ENCODE measurements at regions not wholly inside any gene's neighbourhood (a gene's known extent, or its start where the extent isn't known, plus 50 kb on each side); places are given as distances from the start of the nearest gene placed in this dataset.

DNA sequence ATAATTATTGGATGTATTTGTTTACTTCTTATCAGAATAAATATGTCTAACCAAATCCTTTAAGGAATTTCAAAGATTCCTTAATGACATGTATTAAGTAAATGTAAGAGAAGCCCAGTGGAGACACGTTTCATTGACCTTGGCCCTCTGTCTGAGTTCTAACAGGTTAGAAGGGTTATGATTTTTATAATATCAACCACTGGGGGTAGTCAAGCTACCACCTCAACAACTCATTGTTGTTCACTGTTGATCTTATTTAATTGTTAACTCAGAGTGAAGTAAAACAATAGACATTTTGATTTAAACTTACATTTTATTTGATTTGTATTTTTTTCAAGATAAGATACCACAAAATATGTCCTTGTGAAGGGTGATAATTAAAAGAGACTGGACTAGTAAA, 499.2 kb upstream of the COX7C start:
- ChIA-PET CTCF (no interaction called here), POLR2A (no interaction called here)
- Histone ChIP-seq H3K4me1 (ENCODE audit: control insufficient read depth, insufficient read depth, low read length) (no peaks in the 10 kb centered on the region), H3K27ac (ENCODE audit: low read length) (no peak overlapping the region), H3K27me3 (ENCODE audit: control insufficient read depth, insufficient read depth, low read length) (no peaks in the 10 kb centered on the region), H3K4me3 (ENCODE audit: low read depth in 2 of 2, low read length in 2 of 2) (no peak overlapping the region), H3K9me3 (ENCODE audit: control insufficient read depth, insufficient read depth, low read depth, low read length) (no peaks in the 10 kb centered on the region), H3K36me3 (ENCODE audit: control insufficient read depth, insufficient read depth, low read length) (no peaks in the 10 kb centered on the region)
- in situ Hi-C loops (cut with HindIII; ENCODE audit: low pct_unique_long_range_greater_than_20kb, low sequenced_read_pairs): no loop called here
- BruUV-seq (replicated peaks): no TSS peak
- no peak for ATAC-seq
- intact Hi-C loops (cut with micrococcal nuclease; ENCODE audit: unreplicated experiment): no loop called here
- TF ChIP-seq SIN3A (IDR thresholded peaks at IDR 0.05; ENCODE audit: borderline replicate concordance, insufficient read depth, low read depth, low read length): no peak
- TF ChIP-seq, protein P1, sequence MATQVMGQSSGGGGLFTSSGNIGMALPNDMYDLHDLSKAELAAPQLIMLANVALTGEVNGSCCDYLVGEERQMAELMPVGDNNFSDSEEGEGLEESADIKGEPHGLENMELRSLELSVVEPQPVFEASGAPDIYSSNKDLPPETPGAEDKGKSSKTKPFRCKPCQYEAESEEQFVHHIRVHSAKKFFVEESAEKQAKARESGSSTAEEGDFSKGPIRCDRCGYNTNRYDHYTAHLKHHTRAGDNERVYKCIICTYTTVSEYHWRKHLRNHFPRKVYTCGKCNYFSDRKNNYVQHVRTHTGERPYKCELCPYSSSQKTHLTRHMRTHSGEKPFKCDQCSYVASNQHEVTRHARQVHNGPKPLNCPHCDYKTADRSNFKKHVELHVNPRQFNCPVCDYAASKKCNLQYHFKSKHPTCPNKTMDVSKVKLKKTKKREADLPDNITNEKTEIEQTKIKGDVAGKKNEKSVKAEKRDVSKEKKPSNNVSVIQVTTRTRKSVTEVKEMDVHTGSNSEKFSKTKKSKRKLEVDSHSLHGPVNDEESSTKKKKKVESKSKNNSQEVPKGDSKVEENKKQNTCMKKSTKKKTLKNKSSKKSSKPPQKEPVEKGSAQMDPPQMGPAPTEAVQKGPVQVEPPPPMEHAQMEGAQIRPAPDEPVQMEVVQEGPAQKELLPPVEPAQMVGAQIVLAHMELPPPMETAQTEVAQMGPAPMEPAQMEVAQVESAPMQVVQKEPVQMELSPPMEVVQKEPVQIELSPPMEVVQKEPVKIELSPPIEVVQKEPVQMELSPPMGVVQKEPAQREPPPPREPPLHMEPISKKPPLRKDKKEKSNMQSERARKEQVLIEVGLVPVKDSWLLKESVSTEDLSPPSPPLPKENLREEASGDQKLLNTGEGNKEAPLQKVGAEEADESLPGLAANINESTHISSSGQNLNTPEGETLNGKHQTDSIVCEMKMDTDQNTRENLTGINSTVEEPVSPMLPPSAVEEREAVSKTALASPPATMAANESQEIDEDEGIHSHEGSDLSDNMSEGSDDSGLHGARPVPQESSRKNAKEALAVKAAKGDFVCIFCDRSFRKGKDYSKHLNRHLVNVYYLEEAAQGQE (IDR thresholded peaks at IDR 0.05; ENCODE audit: insufficient read depth in 1 of 2, low read depth in 2 of 2, low read length in 1 of 2): no peak
- TF ChIP-seq CTCF (IDR thresholded peaks at IDR 0.05): no peak
- TF ChIP-seq POLR2AphosphoS5 (IDR thresholded peaks at IDR 0.05; ENCODE audit: low read depth, low read length): no peak
- no peak for TF ChIP-seq TCF7L2 (IDR thresholded peaks at IDR 0.05; ENCODE audit: low read depth, low read length)
- no peak for DNase-seq (ENCODE audit: low read depth, low spot score)

DNA sequence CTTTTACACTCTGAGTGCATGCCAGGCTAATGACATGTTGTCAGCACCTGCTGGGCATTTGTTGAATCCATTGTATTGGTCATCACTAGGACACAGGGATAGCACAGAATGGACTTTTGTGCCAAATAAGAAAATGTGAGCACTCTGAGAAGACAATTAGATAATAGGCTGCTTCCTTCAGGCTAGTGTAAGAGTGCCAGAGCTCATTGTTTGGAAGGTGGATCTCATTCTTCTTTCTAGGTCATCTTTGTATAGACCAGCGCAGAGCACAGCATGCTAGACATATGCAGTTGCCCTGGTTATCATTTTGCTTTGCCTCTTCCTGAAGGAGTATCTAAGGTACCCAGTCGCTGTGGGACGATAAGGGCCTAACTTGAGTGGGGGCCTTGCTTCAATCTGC, 493.4 kb upstream of the COX7C start:
- no peaks in the 10 kb centered on the region for H3K9me3 ChIP-seq (ENCODE audit: control insufficient read depth, insufficient read depth, low read depth, low read length)
- H3K4me1 ChIP-seq (ENCODE audit: control insufficient read depth, insufficient read depth, low read length): no peaks in the 10 kb centered on the region
- DNase-seq (ENCODE audit: low read depth, low spot score) (no peak), ATAC-seq (no peak)
- POLR2A ChIA-PET: no interaction called here
- no peaks in the 10 kb centered on the region for H3K36me3 ChIP-seq (ENCODE audit: control insufficient read depth, insufficient read depth, low read length)
- in situ Hi-C loops (cut with HindIII; ENCODE audit: low pct_unique_long_range_greater_than_20kb, low sequenced_read_pairs): no loop called here
- CTCF ChIA-PET: no interaction called here
- no peak overlapping the region for H3K27ac ChIP-seq (ENCODE audit: low read length)
- BruUV-seq (replicated peaks): no TSS peak
- H3K4me3 ChIP-seq (ENCODE audit: low read depth in 2 of 2, low read length in 2 of 2): no peak overlapping the region
- intact Hi-C loops (cut with micrococcal nuclease; ENCODE audit: unreplicated experiment): no loop called here
- TF ChIP-seq TCF7L2 (IDR thresholded peaks at IDR 0.05; ENCODE audit: low read depth, low read length): no peak
- TF ChIP-seq POLR2AphosphoS5 (IDR thresholded peaks at IDR 0.05; ENCODE audit: low read depth, low read length): no peak
- TF ChIP-seq, protein P1 (IDR thresholded peaks at IDR 0.05; ENCODE audit: insufficient read depth in 1 of 2, low read depth in 2 of 2, low read length in 1 of 2): no peak
- no peak for TF ChIP-seq SIN3A (IDR thresholded peaks at IDR 0.05; ENCODE audit: borderline replicate concordance, insufficient read depth, low read depth, low read length)
- TF ChIP-seq CTCF (IDR thresholded peaks at IDR 0.05): no peak
- no peaks in the 10 kb centered on the region for H3K27me3 ChIP-seq (ENCODE audit: control insufficient read depth, insufficient read depth, low read length)

Measured in Panc1 (cell line).